IMR-90 (cell line): ENCODE measurements at regions not wholly inside any gene's neighbourhood (a gene's known extent, or its start where the extent isn't known, plus 50 kb on each side); places are given as distances from the start of the nearest gene placed in this dataset.

Experiments used
- ATAC-seq: fragments of 200-7000 bp; cut with Tn5 transposase; 2 replicates; pipeline ENCODE4 v1.9.1; 2020; ENCODE audit warnings: low read depth, mild to moderate bottlenecking, moderate library complexity
- BruUV-seq: library from RNA; stranded (reverse); fragments of 400-500 nt; replicated peaks from 2 replicates; lab custom pipeline; 2021; lab: Mats Ljungman, UMichigan
- CTCF ChIA-PET: fragments of 300-600 bp; formaldehyde crosslinking; extraction: SDS; loops from one replicate; lab custom pipeline; 2021; ENCODE audit warnings: antibody characterized with exemption; lab: Yijun Ruan, JAX
- POLR2A ChIA-PET: fragments of 300-600 bp; sonication (Branson Sonifier 250); formaldehyde crosslinking; loops from one replicate; lab custom pipeline; 2022; ENCODE audit warnings: antibody characterized with exemption; ENCODE audit not compliant: unreplicated experiment; lab: Charles Lee
- DNase-seq: peaks from one replicate; pipeline ENCODE4 v3.0.0; 2013
- H2AFZ ChIP-seq: replicated peaks from 2 replicates; pipeline ENCODE3; 2013; ENCODE audit warnings: low read length, mild to moderate bottlenecking; ENCODE audit not compliant: poor library complexity
- H2AK5ac ChIP-seq: 2 replicates; pipeline ENCODE4 v1.6.1; 2013; ENCODE audit warnings: low read depth, low read length, inconsistent platforms
- H2AK9ac ChIP-seq: replicated peaks from 2 replicates; pipeline ENCODE3; 2013; ENCODE audit warnings: mild to moderate bottlenecking, low read depth, low read length, moderate library complexity; ENCODE audit not compliant: poor library complexity
- H2BK120ac ChIP-seq: 2 replicates; pipeline ENCODE4 v1.6.1; 2013; ENCODE audit warnings: low read depth, low read length, inconsistent platforms
- H2BK15ac ChIP-seq: 3 replicates; pipeline ENCODE4 v1.6.1; 2013; ENCODE audit warnings: low read depth, low read length, inconsistent platforms
- H2BK20ac ChIP-seq: 2 replicates; pipeline ENCODE4 v1.6.1; 2013; ENCODE audit warnings: low read depth, mild to moderate bottlenecking, inconsistent platforms, low read length, moderate library complexity
- H2BK5ac ChIP-seq: 2 replicates; pipeline ENCODE4 v1.6.1; 2013; ENCODE audit warnings: mild to moderate bottlenecking, low read depth, low read length, inconsistent platforms; ENCODE audit not compliant: poor library complexity, severe bottlenecking
- H3K14ac ChIP-seq: replicated peaks from 2 replicates; pipeline ENCODE4 v1.6.1; 2013; ENCODE audit warnings: low read depth, low read length, inconsistent platforms
- H3K18ac ChIP-seq: 2 replicates; pipeline ENCODE4 v1.6.1; 2013; ENCODE audit warnings: low read depth, low read length, control low read depth
- H3K23ac ChIP-seq: 2 replicates; pipeline ENCODE4 v1.6.1; 2013; ENCODE audit warnings: low read depth, low read length, inconsistent platforms
- H3K27ac ChIP-seq: 2 replicates; pipeline ENCODE4 v1.5.1; 2013; ENCODE audit warnings: mild to moderate bottlenecking, control low read depth, low read length; ENCODE audit not compliant: insufficient read depth
- H3K27me3 ChIP-seq: 2 replicates; pipeline ENCODE4 v1.6.1; 2013; ENCODE audit warnings: low read length; ENCODE audit not compliant: control insufficient read depth, insufficient read depth
- H3K36me3 ChIP-seq: 2 replicates; pipeline ENCODE4 v1.6.1; 2013; ENCODE audit warnings: low read length, mixed read lengths; ENCODE audit not compliant: control insufficient read depth, insufficient read depth
- H3K4ac ChIP-seq: 2 replicates; pipeline ENCODE4 v1.6.1; 2013; ENCODE audit warnings: low read depth, low read length, inconsistent platforms
- H3K4me1 ChIP-seq: 2 replicates; pipeline ENCODE4 v1.6.1; 2013; ENCODE audit warnings: low read length, mixed read lengths; ENCODE audit not compliant: control insufficient read depth, insufficient read depth
- H3K4me2 ChIP-seq: 2 replicates; pipeline ENCODE4 v1.6.1; 2013; ENCODE audit warnings: low read depth, mild to moderate bottlenecking, control low read depth, low read length, moderate library complexity
- H3K4me3 ChIP-seq: 2 replicates; pipeline ENCODE4 v1.5.1; 2013; ENCODE audit warnings: low read depth, mild to moderate bottlenecking, control low read depth, low read length, moderate library complexity; ENCODE audit not compliant: insufficient read depth
- H3K56ac ChIP-seq: 2 replicates; pipeline ENCODE4 v1.6.1; 2013; ENCODE audit warnings: low read length, inconsistent platforms; ENCODE audit not compliant: insufficient read depth; ENCODE audit errors: extremely low read depth
- H3K79me1 ChIP-seq, 2 experiments: 2 replicates each; pipeline ENCODE4 v1.6.1; 2013; ENCODE audit warnings: low read length in 2 of 2, inconsistent platforms in 1 of 2, low read depth in 1 of 2
- H3K9ac ChIP-seq: 2 replicates; pipeline ENCODE4 v1.6.1; 2013; ENCODE audit warnings: low read depth, low read length, control low read depth
- H3K9me1 ChIP-seq: 2 replicates; pipeline ENCODE4 v1.6.1; 2013; ENCODE audit warnings: low read length, inconsistent platforms; ENCODE audit not compliant: insufficient read depth
- H3K9me3 ChIP-seq: 2 replicates; pipeline ENCODE4 v1.6.1; 2013; ENCODE audit warnings: low read length; ENCODE audit not compliant: control insufficient read depth, insufficient read depth
- H4K20me1 ChIP-seq: 2 replicates; pipeline ENCODE4 v1.6.1; 2013; ENCODE audit warnings: low read length, inconsistent platforms; ENCODE audit not compliant: insufficient read depth
- H4K5ac ChIP-seq: 2 replicates; pipeline ENCODE4 v1.6.1; 2013; ENCODE audit warnings: mild to moderate bottlenecking, low read depth, low read length, control low read depth
- H4K8ac ChIP-seq, 2 experiments: 2 replicates each; pipeline ENCODE4 v1.6.1; 2013; ENCODE audit warnings: low read depth in 2 of 2, low read length in 2 of 2, control low read depth in 1 of 2, inconsistent platforms in 1 of 2
- H4K91ac ChIP-seq: 2 replicates; pipeline ENCODE4 v1.6.1; 2013; ENCODE audit warnings: low read depth, low read length, inconsistent platforms; ENCODE audit not compliant: insufficient read depth
- BHLHE40 ChIP-seq: fragments of 150-350 bp; IDR thresholded peaks from 2 replicates; pipeline ENCODE4 v1.6.1; 2016; ENCODE audit warnings: mild to moderate bottlenecking, low read depth, low read length
- CEBPB ChIP-seq: IDR thresholded peaks from 2 replicates; pipeline ENCODE4 v1.6.1; 2012; ENCODE audit warnings: low read depth, low read length, improper control_type of control experiment
- CHD1 ChIP-seq: IDR thresholded peaks from 2 replicates; pipeline ENCODE4 v1.6.1; 2012; ENCODE audit warnings: low read depth, low read length, improper control_type of control experiment
- MAFK ChIP-seq: IDR thresholded peaks from 2 replicates; pipeline ENCODE4 v1.6.1; 2012; ENCODE audit warnings: low read depth, low read length, improper control_type of control experiment
- MAZ ChIP-seq: IDR thresholded peaks from 2 replicates; pipeline ENCODE4 v1.6.1; 2012; ENCODE audit warnings: low read depth, mild to moderate bottlenecking, low read length, improper control_type of control experiment, moderate library complexity, borderline replicate concordance
- NFE2L2 ChIP-seq: fragments of 150-350 bp; IDR thresholded peaks from 2 replicates; pipeline ENCODE4 v1.6.1; 2016; ENCODE audit warnings: low read depth, mild to moderate bottlenecking, low read length
- POLR2A ChIP-seq: IDR thresholded peaks from 2 replicates; pipeline ENCODE4 v1.6.1; 2012; ENCODE audit warnings: mild to moderate bottlenecking, low read depth, low read length
- RAD21 ChIP-seq: IDR thresholded peaks from 2 replicates; pipeline ENCODE4 v1.6.1; 2012; ENCODE audit warnings: low read length, improper control_type of control experiment
- RCOR1 ChIP-seq: IDR thresholded peaks from 2 replicates; pipeline ENCODE4 v1.6.1; 2012; ENCODE audit warnings: mild to moderate bottlenecking, low read length, improper control_type of control experiment; ENCODE audit not compliant: insufficient replicate concordance
- RFX5 ChIP-seq: IDR thresholded peaks from 2 replicates; pipeline ENCODE4 v1.8.0; 2012; ENCODE audit warnings: low read depth, mild to moderate bottlenecking, low read length, moderate library complexity
- SMC3 ChIP-seq: fragments of 150-350 bp; IDR thresholded peaks from 2 replicates; pipeline ENCODE4 v1.6.1; 2016; ENCODE audit warnings: low read depth, mild to moderate bottlenecking, antibody characterized with exemption, low read length, moderate library complexity
- WGBS, 2 experiments: methylation state at CpG; one replicate each; pipeline versions ENCODE4 v1.1.5 to v1.1.7; 2013; ENCODE audit warnings: missing lambda C conversion rate in 2 of 2; ENCODE audit not compliant: insufficient read length in 1 of 2; ENCODE audit errors: extremely low coverage in 2 of 2; 5-methylcytosine and 5-hydroxymethylcytosine counted together
- dilution Hi-C: fragments of 300-500 bp; cut with HindIII; formaldehyde crosslinking; loops from one replicate; pipeline ENCODE4 v1.14.3; 2018; ENCODE audit warnings: low sequenced_read_pairs; ENCODE audit not compliant: unreplicated experiment
- in situ Hi-C: fragments of 300-500 bp; cut with MboI; formaldehyde crosslinking; loops from 3 replicates; pipeline ENCODE4 v1.14.3; 2019; ENCODE audit warnings: low sequenced_read_pairs, inconsistent platforms, mixed read lengths
- intact Hi-C: fragments of 100-400 bp; cut with micrococcal nuclease; formaldehyde crosslinking; loops from 2 replicates; pipeline ENCODE4 v1.10.0; 2022
- TF ChIP-seq, protein P1 (sequence below): fragments of 150-350 bp; IDR thresholded peaks from 2 replicates; pipeline ENCODE4 v1.6.1; 2016; ENCODE audit warnings: low read depth, mild to moderate bottlenecking, low read length, moderate library complexity, borderline replicate concordance
- TF ChIP-seq, protein P2 (sequence below): fragments of 150-350 bp; IDR thresholded peaks from 2 replicates; pipeline ENCODE4 v1.6.1; 2017; ENCODE audit warnings: mild to moderate bottlenecking, antibody characterized with exemption, low read length, low read depth
- TF ChIP-seq, protein P3 (sequence below): conservative IDR thresholded peaks from 2 replicates; pipeline ENCODE4 v1.5.1; 2012; ENCODE audit warnings: mild to moderate bottlenecking, low read depth, low read length, improper control_type of control experiment

DNA sequence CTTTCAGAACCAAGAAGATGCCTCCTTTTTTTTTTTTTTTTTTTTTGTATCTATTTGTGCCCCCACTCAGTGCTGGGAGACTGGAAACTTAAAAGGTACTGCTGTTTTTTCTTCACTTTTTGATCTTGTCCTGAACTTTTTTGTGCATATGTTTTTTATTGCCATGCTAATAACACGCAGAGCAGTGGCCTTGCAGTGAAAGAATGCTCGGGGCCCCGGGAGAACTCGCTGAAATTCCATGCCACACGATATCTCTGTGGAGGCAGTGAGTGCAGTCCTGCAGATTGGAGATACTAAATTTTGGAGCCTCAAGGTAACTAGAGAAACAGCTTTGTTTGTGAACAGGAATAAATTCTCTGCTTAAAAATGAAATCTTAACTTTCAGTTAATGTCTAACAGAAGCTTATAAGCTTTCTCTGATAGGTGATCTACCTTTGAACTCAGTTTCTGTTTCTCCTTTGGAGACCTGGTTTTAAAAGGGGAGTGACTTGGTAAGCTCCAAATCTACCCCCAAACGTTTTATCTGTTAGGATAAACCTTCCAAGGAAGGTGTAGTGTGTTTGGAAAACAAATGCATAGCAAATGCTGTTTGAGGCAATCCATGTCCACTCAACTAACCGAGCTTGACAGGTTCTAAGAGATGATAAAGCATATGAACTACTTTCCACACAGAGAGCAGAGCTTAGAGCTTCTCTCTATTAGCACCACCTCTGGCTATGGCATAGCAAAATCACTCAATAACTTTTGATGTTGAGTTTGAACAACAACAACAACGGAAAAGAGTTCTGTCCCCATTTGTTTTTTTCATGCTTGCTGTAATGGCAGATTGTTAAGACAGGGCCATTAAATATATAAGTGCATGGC is 113.7 kb upstream of the PLXNA2 start:
- dilution Hi-C loops (no loop called here), in situ Hi-C loops (no loop called here), intact Hi-C loops (no loop called here)
- Histone ChIP-seq H3K4me1 (no peaks in the 10 kb centered on the region), H3K23ac (no peak overlapping the region), H2BK120ac (no peak overlapping the region), H2BK15ac (no peak overlapping the region), H2BK20ac (no peak overlapping the region), H3K4me3 (no peak overlapping the region), H3K4me2 (no peak overlapping the region), H4K91ac (no peak overlapping the region), H3K36me3 (no peaks in the 10 kb centered on the region), H2AK9ac (no peak overlapping the region), H2BK5ac (no peak overlapping the region), H4K8ac (no peak overlapping the region), H3K79me1 (no peaks in the 10 kb centered on the region), H3K14ac (no peak overlapping the region), H3K9me1 (no peaks in the 10 kb centered on the region), H3K27ac (no peak overlapping the region), H4K20me1 (no peaks in the 10 kb centered on the region), H3K9me3 (peaks cover 2% of the 10 kb centered on the region; the same call in 1 of the 2 replicates), H3K4ac (no peak overlapping the region), H2AFZ (no peak overlapping the region), H4K5ac (no peak overlapping the region), H3K56ac (no peak overlapping the region), H3K18ac (no peak overlapping the region), H2AK5ac (no peak overlapping the region), H3K27me3 (no peaks in the 10 kb centered on the region), H3K9ac (no peak overlapping the region)
- ChIA-PET POLR2A (no interaction called here), CTCF (interaction anchor here (0.6 kb wide), 1 partner anchor 119 kb away, joined by 4 read pairs; no protein-coding TSS in a partner anchor)
- BruUV-seq, result no TSS peak
- TF ChIP-seq RCOR1 (no peak), BHLHE40 (no peak), RFX5 (no peak), SMC3 (no peak), CHD1 (no peak), POLR2A (no peak), MAFK (no peak), RAD21 (no peak), CEBPB (no peak), MAZ (no peak), NFE2L2 (no peak)
- TF ChIP-seq, protein P1, sequence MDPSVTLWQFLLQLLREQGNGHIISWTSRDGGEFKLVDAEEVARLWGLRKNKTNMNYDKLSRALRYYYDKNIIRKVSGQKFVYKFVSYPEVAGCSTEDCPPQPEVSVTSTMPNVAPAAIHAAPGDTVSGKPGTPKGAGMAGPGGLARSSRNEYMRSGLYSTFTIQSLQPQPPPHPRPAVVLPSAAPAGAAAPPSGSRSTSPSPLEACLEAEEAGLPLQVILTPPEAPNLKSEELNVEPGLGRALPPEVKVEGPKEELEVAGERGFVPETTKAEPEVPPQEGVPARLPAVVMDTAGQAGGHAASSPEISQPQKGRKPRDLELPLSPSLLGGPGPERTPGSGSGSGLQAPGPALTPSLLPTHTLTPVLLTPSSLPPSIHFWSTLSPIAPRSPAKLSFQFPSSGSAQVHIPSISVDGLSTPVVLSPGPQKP, result no peak
- TF ChIP-seq, protein P2, sequence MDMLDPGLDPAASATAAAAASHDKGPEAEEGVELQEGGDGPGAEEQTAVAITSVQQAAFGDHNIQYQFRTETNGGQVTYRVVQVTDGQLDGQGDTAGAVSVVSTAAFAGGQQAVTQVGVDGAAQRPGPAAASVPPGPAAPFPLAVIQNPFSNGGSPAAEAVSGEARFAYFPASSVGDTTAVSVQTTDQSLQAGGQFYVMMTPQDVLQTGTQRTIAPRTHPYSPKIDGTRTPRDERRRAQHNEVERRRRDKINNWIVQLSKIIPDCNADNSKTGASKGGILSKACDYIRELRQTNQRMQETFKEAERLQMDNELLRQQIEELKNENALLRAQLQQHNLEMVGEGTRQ, result no peak
- TF ChIP-seq, protein P3, sequence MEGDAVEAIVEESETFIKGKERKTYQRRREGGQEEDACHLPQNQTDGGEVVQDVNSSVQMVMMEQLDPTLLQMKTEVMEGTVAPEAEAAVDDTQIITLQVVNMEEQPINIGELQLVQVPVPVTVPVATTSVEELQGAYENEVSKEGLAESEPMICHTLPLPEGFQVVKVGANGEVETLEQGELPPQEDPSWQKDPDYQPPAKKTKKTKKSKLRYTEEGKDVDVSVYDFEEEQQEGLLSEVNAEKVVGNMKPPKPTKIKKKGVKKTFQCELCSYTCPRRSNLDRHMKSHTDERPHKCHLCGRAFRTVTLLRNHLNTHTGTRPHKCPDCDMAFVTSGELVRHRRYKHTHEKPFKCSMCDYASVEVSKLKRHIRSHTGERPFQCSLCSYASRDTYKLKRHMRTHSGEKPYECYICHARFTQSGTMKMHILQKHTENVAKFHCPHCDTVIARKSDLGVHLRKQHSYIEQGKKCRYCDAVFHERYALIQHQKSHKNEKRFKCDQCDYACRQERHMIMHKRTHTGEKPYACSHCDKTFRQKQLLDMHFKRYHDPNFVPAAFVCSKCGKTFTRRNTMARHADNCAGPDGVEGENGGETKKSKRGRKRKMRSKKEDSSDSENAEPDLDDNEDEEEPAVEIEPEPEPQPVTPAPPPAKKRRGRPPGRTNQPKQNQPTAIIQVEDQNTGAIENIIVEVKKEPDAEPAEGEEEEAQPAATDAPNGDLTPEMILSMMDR, result no peak
- WGBS, 2 experiments, result no CpG with 5 or more reads among the region's 8 CpGs
- DNase-seq (no peak), ATAC-seq (no peak)
